Body of pancreas (tissue), 4 donors: ENCODE measurements at regions not wholly inside any gene's neighbourhood (a gene's known extent, or its start where the extent isn't known, plus 50 kb on each side); places are given as distances from the start of the nearest gene placed in this dataset.

Experiments used
- CTCF ChIP-seq, 7 experiments: fragments of 450-650 bp in 4 of 7; fragments of 200-600 bp in 3 of 7; sonication (generic) in 3 of 7; IDR thresholded peaks; one replicate each; pipeline ENCODE4 v1.5.1; 2016 to 2019; ENCODE audit warnings: antibody characterized with exemption in 7 of 7
- POLR2A ChIP-seq, 3 donors: fragments of 450-650 bp; IDR thresholded peaks; one replicate each; pipeline ENCODE4 v1.6.1; 2016; ENCODE audit warnings: antibody characterized with exemption in 3 of 3, mild to moderate bottlenecking in 2 of 3

- TF ChIP-seq CTCF (IDR thresholded peaks at IDR 0.05): no peak
- no peak for TF ChIP-seq POLR2A (IDR thresholded peaks at IDR 0.05)
Measured at GRCh38 chr7:19312416-19312815, 167.2 kb upstream of the FERD3L start.
